ENCODE measurements at regions not wholly inside any gene's neighbourhood (a gene's known extent, or its start where the extent isn't known, plus 50 kb on each side); places are given as distances from the start of the nearest gene placed in this dataset.

GRCh38 chr2:147473075-147473474 is 371.8 kb upstream of the ACVR2A start:
- no peak for DNase-seq (ENCODE audit: low read depth in 4 of 4, low spot score in 1 of 4)

DNA sequence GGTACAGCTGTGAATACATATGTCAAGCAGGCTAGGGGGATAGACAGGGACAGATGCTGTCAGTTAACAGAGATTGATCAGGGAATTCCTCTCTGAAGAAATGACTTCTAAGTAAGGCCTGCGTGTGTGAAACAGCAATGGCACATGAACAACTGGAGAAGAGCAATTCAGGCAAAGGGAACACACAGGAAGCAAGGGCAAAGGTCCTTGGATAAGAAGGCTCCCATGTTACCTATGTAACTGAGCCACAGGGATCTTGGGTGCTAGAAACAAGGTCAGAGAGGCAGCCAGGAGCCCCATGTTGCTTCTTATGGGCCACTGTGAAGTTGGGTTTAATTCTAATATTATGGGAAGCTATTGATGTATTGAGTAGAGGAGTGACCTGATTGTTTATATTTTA is 373.7 kb upstream of the ACVR2A start:
- no peak for DNase-seq (ENCODE audit: low read depth in 4 of 4, low spot score in 1 of 4)

- no peak for DNase-seq (ENCODE audit: low read depth in 4 of 4, low spot score in 1 of 4)
Observed at GRCh38 chr2:147469471-147469870, 375.4 kb upstream of the ACVR2A start.

- DNase-seq (ENCODE audit: low read depth in 4 of 4, low spot score in 1 of 4), result no peak
Observed at GRCh38 chr2:147468963-147469362, 375.9 kb upstream of the ACVR2A start.

GRCh38 chr2:147468349-147468748 is 376.5 kb upstream of the ACVR2A start:
- no peak for DNase-seq (ENCODE audit: low read depth in 4 of 4, low spot score in 1 of 4)

DNA sequence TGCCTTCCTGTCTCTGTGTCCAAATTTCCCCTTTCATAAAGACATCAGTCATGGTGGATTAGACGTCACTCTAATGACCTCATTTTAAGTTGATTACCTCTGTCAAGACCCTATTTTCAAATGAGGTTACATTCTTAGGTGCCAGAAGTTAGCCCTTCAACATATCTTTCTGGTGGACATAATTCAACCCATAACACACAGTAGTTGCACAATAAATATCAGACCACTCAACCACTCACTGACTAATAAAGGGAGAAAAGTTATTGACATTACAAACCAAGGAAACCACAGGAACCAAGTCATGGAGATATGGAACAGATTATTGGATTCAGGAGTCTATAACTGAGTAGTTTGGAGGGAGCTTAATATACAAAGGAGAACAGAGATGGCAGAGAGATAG is 377.4 kb upstream of the ACVR2A start:
- DNase-seq (ENCODE audit: low read depth in 4 of 4, low spot score in 1 of 4), result no peak

DNA sequence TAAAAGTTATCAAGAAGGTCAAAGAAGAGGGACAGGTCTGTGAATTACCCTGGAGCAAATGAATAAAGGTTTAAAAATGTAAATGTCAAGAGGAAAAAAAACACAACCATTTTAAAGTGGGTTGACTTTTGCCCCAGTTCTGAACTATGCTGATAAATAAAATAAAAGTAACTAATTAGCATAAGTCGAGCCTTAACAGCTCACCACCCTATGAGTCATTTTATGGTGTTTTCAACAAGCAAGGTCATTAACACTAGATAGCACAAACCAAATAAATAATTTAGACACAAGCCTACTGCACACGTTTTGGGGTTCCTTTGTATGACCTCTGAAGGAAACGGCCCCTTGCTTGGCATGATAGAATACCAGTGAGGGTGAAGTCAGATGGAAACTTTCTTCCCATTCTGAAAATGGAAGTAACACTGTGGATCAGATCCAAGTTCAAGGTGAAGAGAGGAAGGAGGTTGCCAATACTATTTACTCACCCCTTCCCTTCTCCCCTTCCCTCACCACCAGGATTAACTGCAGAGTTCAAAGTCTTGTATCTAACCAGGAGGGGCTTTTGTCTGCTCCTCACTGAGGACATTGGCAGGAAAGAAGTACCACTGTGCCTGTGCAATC is 380.0 kb upstream of the ACVR2A start:
- DNase-seq (ENCODE audit: low read depth in 4 of 4, low spot score in 1 of 4), result no peak

GRCh38 chr2:147463881-147464520 is 380.8 kb upstream of the ACVR2A start:
- no peak for DNase-seq (ENCODE audit: low read depth in 4 of 4, low spot score in 1 of 4)

DNA sequence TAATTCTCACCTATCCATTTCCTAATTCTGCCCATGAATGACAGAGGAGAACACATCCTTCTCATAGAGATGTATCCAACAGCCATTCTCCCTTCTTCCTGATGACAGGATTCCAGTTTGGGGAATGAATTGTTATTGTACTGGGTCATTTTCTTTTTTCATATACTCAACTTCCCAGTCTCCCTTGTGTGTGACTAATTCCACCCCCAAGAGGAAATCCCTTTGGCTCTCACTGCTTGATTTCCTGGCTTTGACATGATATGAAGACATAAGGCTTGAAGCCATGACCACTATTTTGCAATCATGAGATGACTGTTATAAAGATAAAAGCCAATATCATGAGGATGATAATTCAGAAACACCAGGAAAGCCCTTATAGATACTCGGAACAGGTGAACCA is 384.7 kb upstream of the ACVR2A start:
- no peak for DNase-seq (ENCODE audit: low read depth in 4 of 4, low spot score in 1 of 4)

DNA sequence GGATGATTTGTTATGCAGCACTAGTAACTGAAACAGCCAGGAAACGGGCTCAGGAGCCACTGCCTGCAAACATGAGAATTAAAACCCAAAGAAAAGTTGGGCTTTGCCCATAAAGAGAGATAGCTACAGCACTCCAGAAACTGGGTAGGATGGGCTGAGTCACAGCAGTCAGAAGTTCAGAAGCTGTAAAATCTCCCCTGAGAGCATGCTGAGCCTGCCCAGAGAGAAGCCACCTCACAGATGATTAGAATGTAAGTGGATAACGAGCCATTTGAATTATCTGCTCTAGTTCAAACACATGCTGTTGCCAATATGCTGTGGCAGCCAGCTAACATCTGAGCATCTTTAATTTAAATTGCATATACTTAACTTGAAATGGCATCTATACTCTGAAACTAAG is 388.1 kb upstream of the ACVR2A start:
- no peak for DNase-seq (ENCODE audit: low read depth in 4 of 4, low spot score in 1 of 4)

- no peak for DNase-seq (ENCODE audit: low read depth in 4 of 4, low spot score in 1 of 4)
Observed at GRCh38 chr2:147451902-147452515, 392.8 kb upstream of the ACVR2A start.

- no peak for DNase-seq (ENCODE audit: low read depth in 4 of 4, low spot score in 1 of 4)
Observed at GRCh38 chr2:147450661-147451510, 393.9 kb upstream of the ACVR2A start.

DNA sequence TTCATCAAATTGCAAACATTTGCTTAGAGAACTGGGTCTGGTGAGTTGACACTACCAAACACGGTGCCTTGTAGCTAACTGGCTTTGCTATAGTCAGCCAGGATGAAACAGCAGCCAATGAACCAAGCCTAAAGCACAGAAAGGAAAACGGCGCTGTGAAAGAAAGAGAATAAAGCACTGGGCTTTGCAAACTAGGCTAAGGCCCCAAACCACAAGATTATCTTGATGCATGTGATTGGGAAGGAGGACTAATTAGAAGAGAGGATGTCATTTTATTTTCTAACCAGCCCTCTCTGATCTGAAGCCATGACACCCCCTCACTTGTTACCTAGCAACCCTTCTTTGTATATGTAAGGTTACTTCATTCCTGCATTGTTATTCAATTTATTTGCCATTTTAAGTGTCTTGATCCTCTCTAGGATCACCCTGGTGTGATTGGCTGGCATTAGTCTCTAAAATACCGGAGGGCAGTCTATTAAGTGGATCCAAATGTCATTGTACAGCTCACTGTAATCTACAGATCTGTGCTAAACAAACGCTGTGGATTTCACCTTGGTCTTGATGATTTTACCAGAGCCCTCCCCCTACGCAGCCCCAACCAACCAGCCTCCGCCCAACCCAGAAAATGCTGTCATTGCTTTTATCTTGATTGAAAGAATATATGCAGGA is 395.4 kb upstream of the ACVR2A start:
- no peak for DNase-seq (ENCODE audit: low read depth in 4 of 4, low spot score in 1 of 4)

DNA sequence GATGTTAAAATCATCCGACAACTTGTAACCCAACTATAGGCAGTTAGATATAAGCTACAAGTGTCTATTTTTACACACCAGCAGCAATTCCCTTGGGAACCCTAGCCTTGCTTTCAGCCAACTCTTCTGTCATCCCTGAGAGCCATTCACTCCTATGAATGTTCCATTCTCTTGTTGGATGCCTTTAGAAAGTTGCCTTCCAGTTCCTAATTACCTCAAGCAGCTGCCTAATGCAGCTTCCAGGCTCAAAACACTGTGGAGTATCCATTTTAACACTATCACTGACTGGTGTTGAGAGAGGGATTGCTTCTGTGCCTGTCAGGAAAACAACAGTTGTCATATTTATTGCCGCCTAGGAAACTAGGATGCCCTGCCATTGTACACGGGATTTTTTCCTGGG is 402.0 kb upstream of the ACVR2A start:
- no peak for DNase-seq (ENCODE audit: low read depth in 4 of 4, low spot score in 1 of 4)

GRCh38 chr2:147441182-147441581 is 403.6 kb upstream of the ACVR2A start:
- DNase-seq (ENCODE audit: low read depth in 4 of 4, low spot score in 1 of 4), result no peak

- no peak for DNase-seq (ENCODE audit: low read depth in 4 of 4, low spot score in 1 of 4)
Observed at GRCh38 chr2:147440734-147441133, 404.1 kb upstream of the ACVR2A start.

- no peak for DNase-seq (ENCODE audit: low read depth in 4 of 4, low spot score in 1 of 4)
Observed at GRCh38 chr2:147439986-147440385, 404.8 kb upstream of the ACVR2A start.

GRCh38 chr2:147438882-147439281 is 405.9 kb upstream of the ACVR2A start:
- no peak for DNase-seq (ENCODE audit: low read depth in 4 of 4, low spot score in 1 of 4)

- DNase-seq (ENCODE audit: low read depth in 4 of 4, low spot score in 1 of 4), result no peak
Observed at GRCh38 chr2:147433822-147434221, 411.0 kb upstream of the ACVR2A start.

- DNase-seq (ENCODE audit: low read depth in 4 of 4, low spot score in 1 of 4), result no peak
Observed at GRCh38 chr2:147430408-147430807, 414.4 kb upstream of the ACVR2A start.

DNA sequence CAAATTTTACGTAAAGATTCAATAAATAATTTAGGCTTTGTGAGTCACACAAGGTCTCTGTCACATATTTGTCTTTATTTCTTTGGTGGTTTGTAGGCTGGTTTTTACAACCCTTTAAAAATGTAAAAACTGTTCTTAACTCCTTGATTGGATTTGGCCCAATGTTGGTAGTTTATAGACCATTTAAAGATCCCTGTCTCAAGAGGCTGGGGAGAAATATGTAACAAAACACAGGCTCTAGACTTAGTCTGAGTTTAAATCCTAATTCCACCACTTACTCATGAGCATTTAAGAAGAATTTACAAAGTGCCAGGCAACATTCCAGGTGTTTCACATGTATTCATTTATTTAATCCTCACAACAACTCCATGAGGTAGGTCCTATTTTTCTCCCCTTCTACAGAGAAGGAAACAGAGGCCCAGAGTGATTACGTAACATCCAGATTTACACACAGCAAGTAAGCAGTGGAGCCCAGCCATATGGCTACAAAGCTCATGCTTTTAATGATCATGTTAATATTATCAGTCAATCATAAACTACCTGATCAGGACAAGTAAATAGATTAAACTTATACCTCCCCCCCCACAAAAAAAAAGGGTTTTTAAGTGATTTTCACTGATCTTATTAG is 416.6 kb upstream of the ACVR2A start:
- DNase-seq (ENCODE audit: low read depth in 4 of 4, low spot score in 1 of 4), result no peak

Data from stimulated activated CD4-positive, alpha-beta T cell treated with anti-CD3 and anti-CD28 coated beads, Interleukin-1b, Interleukin-23, amount 100 ng/mL, for 24 hours (primary cell).